Osteoblast (primary cell): ENCODE measurements at regions not wholly inside any gene's neighbourhood (a gene's known extent, or its start where the extent isn't known, plus 50 kb on each side); places are given as distances from the start of the nearest gene placed in this dataset.

Experiments used
- DNase-seq: peaks from one replicate; pipeline ENCODE4 v3.0.0; 2011; ENCODE audit warnings: low spot score, mixed read lengths; ENCODE audit not compliant: insufficient read length; ENCODE audit errors: missing footprints
- H2AFZ ChIP-seq: 2 replicates; pipeline ENCODE4 v1.6.0; 2011; ENCODE audit warnings: mild to moderate bottlenecking, low read length
- H3K27ac ChIP-seq: 2 replicates; pipeline ENCODE4 v1.5.1; 2011; ENCODE audit warnings: mild to moderate bottlenecking, low read depth, low read length, moderate library complexity
- H3K27me3 ChIP-seq: 2 replicates; pipeline ENCODE4 v1.6.0; 2012; ENCODE audit warnings: mild to moderate bottlenecking, control low read depth, inconsistent platforms, low read length, moderate library complexity; ENCODE audit not compliant: insufficient read depth
- H3K36me3 ChIP-seq: 2 replicates; pipeline ENCODE4 v1.5.1; 2011; ENCODE audit warnings: mild to moderate bottlenecking, low read length, control low read depth, moderate library complexity; ENCODE audit not compliant: insufficient read depth
- H3K4me1 ChIP-seq: 2 replicates; pipeline ENCODE4 v1.5.1; 2011; ENCODE audit warnings: mild to moderate bottlenecking, low read length, control low read depth, moderate library complexity; ENCODE audit not compliant: insufficient read depth
- H3K4me2 ChIP-seq: 2 replicates; pipeline ENCODE4 v1.6.0; 2011; ENCODE audit warnings: mild to moderate bottlenecking, low read length; ENCODE audit not compliant: insufficient read depth
- H3K4me3 ChIP-seq: fragments of 200-600 bp; sonication (generic); 3 replicates; pipeline ENCODE4 v1.5.1; 2012; ENCODE audit warnings: mild to moderate bottlenecking, low read length, inconsistent platforms; ENCODE audit not compliant: insufficient read depth
- H3K79me2 ChIP-seq: 2 replicates; pipeline ENCODE4 v1.6.0; 2012; ENCODE audit warnings: mild to moderate bottlenecking, low read length, control low read depth, inconsistent platforms; ENCODE audit not compliant: insufficient read depth
- H3K9me3 ChIP-seq: 2 replicates; pipeline ENCODE4 v1.5.1; 2011; ENCODE audit warnings: low read depth, low read length, control low read depth
- H4K20me1 ChIP-seq: 2 replicates; pipeline ENCODE4 v1.6.0; 2012; ENCODE audit warnings: mild to moderate bottlenecking, low read length, control low read depth; ENCODE audit not compliant: insufficient read depth
- TF ChIP-seq, protein P1 (sequence below): IDR thresholded peaks from 2 replicates; pipeline ENCODE4 v1.5.1; 2011; ENCODE audit warnings: mild to moderate bottlenecking, low read depth, low read length, moderate library complexity; ENCODE audit errors: extremely low read depth

GRCh38 chr2:221657806-221658205 is 85.7 kb upstream of the EPHA4 start:
- Histone ChIP-seq H3K27ac (no peak overlapping the region), H2AFZ (no peak overlapping the region), H4K20me1 (no peaks in the 10 kb centered on the region), H3K36me3 (no peaks in the 10 kb centered on the region), H3K4me1 (no peaks in the 10 kb centered on the region), H3K4me2 (no peak overlapping the region), H3K27me3 (no peaks in the 10 kb centered on the region), H3K9me3 (no peaks in the 10 kb centered on the region), H3K79me2 (no peaks in the 10 kb centered on the region), H3K4me3 (no peak overlapping the region)
- DNase-seq: no peak
- TF ChIP-seq, protein P1, sequence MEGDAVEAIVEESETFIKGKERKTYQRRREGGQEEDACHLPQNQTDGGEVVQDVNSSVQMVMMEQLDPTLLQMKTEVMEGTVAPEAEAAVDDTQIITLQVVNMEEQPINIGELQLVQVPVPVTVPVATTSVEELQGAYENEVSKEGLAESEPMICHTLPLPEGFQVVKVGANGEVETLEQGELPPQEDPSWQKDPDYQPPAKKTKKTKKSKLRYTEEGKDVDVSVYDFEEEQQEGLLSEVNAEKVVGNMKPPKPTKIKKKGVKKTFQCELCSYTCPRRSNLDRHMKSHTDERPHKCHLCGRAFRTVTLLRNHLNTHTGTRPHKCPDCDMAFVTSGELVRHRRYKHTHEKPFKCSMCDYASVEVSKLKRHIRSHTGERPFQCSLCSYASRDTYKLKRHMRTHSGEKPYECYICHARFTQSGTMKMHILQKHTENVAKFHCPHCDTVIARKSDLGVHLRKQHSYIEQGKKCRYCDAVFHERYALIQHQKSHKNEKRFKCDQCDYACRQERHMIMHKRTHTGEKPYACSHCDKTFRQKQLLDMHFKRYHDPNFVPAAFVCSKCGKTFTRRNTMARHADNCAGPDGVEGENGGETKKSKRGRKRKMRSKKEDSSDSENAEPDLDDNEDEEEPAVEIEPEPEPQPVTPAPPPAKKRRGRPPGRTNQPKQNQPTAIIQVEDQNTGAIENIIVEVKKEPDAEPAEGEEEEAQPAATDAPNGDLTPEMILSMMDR: no peak

GRCh38 chr2:221655300-221655699 is 83.2 kb upstream of the EPHA4 start:
- no peaks in the 10 kb centered on the region for H3K79me2 ChIP-seq
- H3K4me2 ChIP-seq: no peak overlapping the region
- no peaks in the 10 kb centered on the region for H3K9me3 ChIP-seq
- no peaks in the 10 kb centered on the region for H3K36me3 ChIP-seq
- H3K27me3 ChIP-seq: no peaks in the 10 kb centered on the region
- no peaks in the 10 kb centered on the region for H4K20me1 ChIP-seq
- DNase-seq: no peak
- no peak overlapping the region for H3K4me3 ChIP-seq
- H3K27ac ChIP-seq: no peak overlapping the region
- no peaks in the 10 kb centered on the region for H3K4me1 ChIP-seq
- TF ChIP-seq, protein P1: no peak
- no peak overlapping the region for H2AFZ ChIP-seq

- H2AFZ ChIP-seq: no peak overlapping the region
- no peaks in the 10 kb centered on the region for H3K4me1 ChIP-seq
- no peak overlapping the region for H3K4me2 ChIP-seq
- H3K4me3 ChIP-seq: no peak overlapping the region
- H3K79me2 ChIP-seq: no peaks in the 10 kb centered on the region
- no peaks in the 10 kb centered on the region for H3K27me3 ChIP-seq
- no peak for DNase-seq
- no peaks in the 10 kb centered on the region for H3K9me3 ChIP-seq
- H3K36me3 ChIP-seq: no peaks in the 10 kb centered on the region
- TF ChIP-seq, protein P1: no peak
- H4K20me1 ChIP-seq: no peaks in the 10 kb centered on the region
- H3K27ac ChIP-seq: no peak overlapping the region
Measured at GRCh38 chr2:221653182-221653581, 81.1 kb upstream of the EPHA4 start.

- DNase-seq: no peak
- H3K4me3 ChIP-seq: no peak overlapping the region
Measured at GRCh38 chr2:221649051-221649775, 77.1 kb upstream of the EPHA4 start.

More at GRCh38 chr2:221649051-221649775, 77.1 kb upstream of the EPHA4 start:
- TF ChIP-seq, protein P1: no peak
- Histone ChIP-seq H3K4me1 (no peaks in the 10 kb centered on the region), H3K79me2 (no peaks in the 10 kb centered on the region), H3K9me3 (no peaks in the 10 kb centered on the region), H4K20me1 (no peaks in the 10 kb centered on the region), H3K27me3 (no peaks in the 10 kb centered on the region), H3K36me3 (no peaks in the 10 kb centered on the region), H2AFZ (no peak overlapping the region), H3K27ac (no peak overlapping the region), H3K4me2 (no peak overlapping the region)
